Parathyroid adenoma (tissue), 2 donors: ENCODE measurements at regions not wholly inside any gene's neighbourhood (a gene's known extent, or its start where the extent isn't known, plus 50 kb on each side); places are given as distances from the start of the nearest gene placed in this dataset.

ENCODE experiments used
- H2AFZ ChIP-seq: fragments of 300-600 bp; sonication (generic); one replicate; pipeline ENCODE4 v1.7.0; 2017; ENCODE audit warnings: antibody characterized with exemption, mild to moderate bottlenecking
- H3K27ac ChIP-seq: fragments of 300-600 bp; sonication (generic); one replicate; pipeline ENCODE4 v1.7.0; 2017
- H3K27me3 ChIP-seq: fragments of 300-600 bp; sonication (generic); one replicate; pipeline ENCODE4 v1.7.0; 2017; ENCODE audit warnings: low read length; ENCODE audit not compliant: control insufficient read depth, insufficient read depth
- H3K36me3 ChIP-seq: fragments of 300-600 bp; sonication (generic); one replicate; pipeline ENCODE4 v1.7.0; 2017; ENCODE audit warnings: low read length; ENCODE audit not compliant: control insufficient read depth, insufficient read depth
- H3K4me1 ChIP-seq: fragments of 300-600 bp; sonication (generic); one replicate; pipeline ENCODE4 v1.7.0; 2017; ENCODE audit warnings: control low read depth
- H3K4me2 ChIP-seq: fragments of 300-600 bp; sonication (generic); one replicate; pipeline ENCODE4 v1.7.0; 2017; ENCODE audit warnings: low read length
- H3K4me3 ChIP-seq: fragments of 300-600 bp; sonication (generic); one replicate; pipeline ENCODE4 v1.7.0; 2017; ENCODE audit warnings: low read depth, low read length
- H3K79me2 ChIP-seq: fragments of 300-600 bp; sonication (generic); one replicate; pipeline ENCODE4 v1.7.0; 2017; ENCODE audit warnings: control low read depth
- H3K9ac ChIP-seq: fragments of 300-600 bp; sonication (generic); one replicate; pipeline ENCODE4 v1.7.0; 2017; ENCODE audit warnings: mild to moderate bottlenecking
- H3K9me3 ChIP-seq: fragments of 300-600 bp; sonication (generic); one replicate; pipeline ENCODE4 v1.7.0; 2017; ENCODE audit warnings: low read length; ENCODE audit not compliant: control insufficient read depth
- TF ChIP-seq, protein P1 (sequence below): fragments of 300-600 bp; sonication (generic); IDR thresholded peaks from one replicate; pipeline ENCODE4 v1.7.0; 2017; ENCODE audit warnings: antibody characterized with exemption, mild to moderate bottlenecking
- donor health status: primary hyperparathyroidism.

DNA sequence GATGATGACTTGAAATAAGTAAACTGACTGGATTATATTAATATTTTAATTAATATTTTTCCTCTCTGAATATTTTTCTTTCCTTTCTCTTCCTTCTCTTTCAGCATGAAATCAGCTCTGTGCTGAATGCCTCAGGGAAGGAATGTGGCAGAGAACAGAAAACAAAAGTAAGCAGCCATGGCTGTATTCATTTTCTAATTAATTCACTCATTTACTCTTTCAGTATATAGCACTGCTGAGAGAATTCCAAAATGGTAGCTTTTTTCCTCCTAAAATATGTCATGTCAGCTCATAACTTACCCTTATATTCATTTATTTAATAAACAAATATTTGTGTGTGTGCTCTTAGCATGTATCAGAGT, 522.5 kb downstream of the PTPRC start:
- no peaks in the 10 kb centered on the region for H3K4me1 ChIP-seq
- TF ChIP-seq, protein P1, sequence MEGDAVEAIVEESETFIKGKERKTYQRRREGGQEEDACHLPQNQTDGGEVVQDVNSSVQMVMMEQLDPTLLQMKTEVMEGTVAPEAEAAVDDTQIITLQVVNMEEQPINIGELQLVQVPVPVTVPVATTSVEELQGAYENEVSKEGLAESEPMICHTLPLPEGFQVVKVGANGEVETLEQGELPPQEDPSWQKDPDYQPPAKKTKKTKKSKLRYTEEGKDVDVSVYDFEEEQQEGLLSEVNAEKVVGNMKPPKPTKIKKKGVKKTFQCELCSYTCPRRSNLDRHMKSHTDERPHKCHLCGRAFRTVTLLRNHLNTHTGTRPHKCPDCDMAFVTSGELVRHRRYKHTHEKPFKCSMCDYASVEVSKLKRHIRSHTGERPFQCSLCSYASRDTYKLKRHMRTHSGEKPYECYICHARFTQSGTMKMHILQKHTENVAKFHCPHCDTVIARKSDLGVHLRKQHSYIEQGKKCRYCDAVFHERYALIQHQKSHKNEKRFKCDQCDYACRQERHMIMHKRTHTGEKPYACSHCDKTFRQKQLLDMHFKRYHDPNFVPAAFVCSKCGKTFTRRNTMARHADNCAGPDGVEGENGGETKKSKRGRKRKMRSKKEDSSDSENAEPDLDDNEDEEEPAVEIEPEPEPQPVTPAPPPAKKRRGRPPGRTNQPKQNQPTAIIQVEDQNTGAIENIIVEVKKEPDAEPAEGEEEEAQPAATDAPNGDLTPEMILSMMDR, result no peak
- no peak overlapping the region for H3K9ac ChIP-seq
- no peak overlapping the region for H3K4me3 ChIP-seq
- H2AFZ ChIP-seq, result no peak overlapping the region
- H3K27me3 ChIP-seq, result no peaks in the 10 kb centered on the region
- no peak overlapping the region for H3K27ac ChIP-seq
- H3K79me2 ChIP-seq, result no peaks in the 10 kb centered on the region
- H3K4me2 ChIP-seq, result no peak overlapping the region
- H3K9me3 ChIP-seq, result no peaks in the 10 kb centered on the region
- H3K36me3 ChIP-seq, result no peaks in the 10 kb centered on the region

DNA sequence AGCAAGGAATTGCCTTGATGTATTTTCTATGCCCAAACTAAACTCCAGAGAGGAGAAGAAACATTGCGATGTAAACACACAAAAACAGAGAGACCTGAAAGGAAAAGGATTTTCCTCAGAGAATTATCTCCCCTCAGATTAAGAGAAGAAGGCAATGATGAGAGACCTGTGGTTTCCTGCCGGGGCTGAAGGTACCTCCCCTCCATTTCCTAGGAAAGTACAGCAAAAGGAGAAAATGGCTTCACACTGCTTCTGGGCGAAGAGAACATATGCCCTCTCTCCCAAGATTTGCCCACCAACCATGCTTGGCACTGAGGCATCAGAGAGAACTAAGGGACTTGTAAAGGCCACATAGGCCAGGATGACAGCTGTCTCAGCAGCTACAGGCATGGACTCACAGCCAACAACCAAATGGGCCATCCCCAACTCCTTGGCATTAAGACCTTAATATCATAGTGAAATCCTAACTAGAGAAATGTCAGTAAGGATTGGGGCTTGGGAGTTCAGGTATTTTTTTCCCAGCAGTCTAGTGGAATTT, 523.0 kb downstream of the PTPRC start:
- TF ChIP-seq, protein P1, result no peak
- H3K79me2 ChIP-seq, result no peaks in the 10 kb centered on the region
- H3K4me3 ChIP-seq, result no peak overlapping the region
- H3K4me1 ChIP-seq, result no peaks in the 10 kb centered on the region
- H3K9ac ChIP-seq, result no peak overlapping the region
- no peak overlapping the region for H2AFZ ChIP-seq
- no peak overlapping the region for H3K27ac ChIP-seq
- no peaks in the 10 kb centered on the region for H3K27me3 ChIP-seq
- H3K4me2 ChIP-seq, result no peak overlapping the region
- H3K9me3 ChIP-seq, result no peaks in the 10 kb centered on the region
- no peaks in the 10 kb centered on the region for H3K36me3 ChIP-seq

DNA sequence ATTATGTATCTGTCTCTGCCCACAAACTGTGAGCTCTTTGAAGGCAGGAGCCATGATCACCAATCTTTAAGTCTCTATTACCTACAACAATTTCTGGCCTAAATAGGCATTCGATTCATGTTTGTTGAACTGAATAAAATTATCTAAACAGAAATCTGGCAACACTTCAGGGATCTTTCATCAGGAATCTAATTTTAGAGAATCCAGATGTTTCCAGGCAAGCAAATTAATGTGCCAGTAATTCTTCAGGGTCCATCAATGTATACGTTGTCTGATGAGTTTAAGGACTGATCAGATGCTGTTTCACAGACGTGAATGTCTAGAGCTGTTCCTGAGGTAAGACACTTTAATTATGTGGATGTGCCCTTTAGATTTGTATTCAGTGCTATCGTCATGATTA, 524.4 kb downstream of the PTPRC start:
- Histone ChIP-seq H3K4me2 (no peak overlapping the region), H2AFZ (no peak overlapping the region), H3K27me3 (no peaks in the 10 kb centered on the region), H3K27ac (no peak overlapping the region), H3K9ac (no peak overlapping the region), H3K9me3 (no peaks in the 10 kb centered on the region), H3K36me3 (no peaks in the 10 kb centered on the region), H3K79me2 (no peaks in the 10 kb centered on the region), H3K4me1 (no peaks in the 10 kb centered on the region), H3K4me3 (no peak overlapping the region)
- TF ChIP-seq, protein P1, result no peak

DNA sequence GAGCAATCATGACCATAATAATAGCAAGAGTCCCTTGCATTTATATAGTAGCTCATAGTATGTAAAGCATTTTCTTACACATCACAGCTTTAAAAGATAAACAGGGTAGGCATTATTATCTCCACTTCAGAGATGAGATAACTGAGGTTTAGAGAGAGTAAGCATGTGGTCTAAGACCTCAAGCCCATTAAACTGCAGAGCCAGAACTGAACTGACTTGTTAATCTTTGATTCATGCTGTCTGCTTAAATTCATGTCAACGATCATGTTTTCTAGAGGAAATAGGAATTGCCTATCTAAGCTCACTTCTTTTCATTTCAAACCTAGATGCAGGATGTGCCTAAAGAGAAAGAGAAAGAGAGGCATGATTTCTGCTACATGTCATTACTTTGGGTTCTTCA, 524.8 kb downstream of the PTPRC start:
- no peaks in the 10 kb centered on the region for H3K79me2 ChIP-seq
- H3K4me1 ChIP-seq, result no peaks in the 10 kb centered on the region
- H3K4me2 ChIP-seq, result no peak overlapping the region
- no peak overlapping the region for H3K4me3 ChIP-seq
- no peaks in the 10 kb centered on the region for H3K9me3 ChIP-seq
- TF ChIP-seq, protein P1, result no peak
- no peaks in the 10 kb centered on the region for H3K27me3 ChIP-seq
- no peak overlapping the region for H3K9ac ChIP-seq
- H3K27ac ChIP-seq, result no peak overlapping the region
- no peaks in the 10 kb centered on the region for H3K36me3 ChIP-seq
- no peak overlapping the region for H2AFZ ChIP-seq

DNA sequence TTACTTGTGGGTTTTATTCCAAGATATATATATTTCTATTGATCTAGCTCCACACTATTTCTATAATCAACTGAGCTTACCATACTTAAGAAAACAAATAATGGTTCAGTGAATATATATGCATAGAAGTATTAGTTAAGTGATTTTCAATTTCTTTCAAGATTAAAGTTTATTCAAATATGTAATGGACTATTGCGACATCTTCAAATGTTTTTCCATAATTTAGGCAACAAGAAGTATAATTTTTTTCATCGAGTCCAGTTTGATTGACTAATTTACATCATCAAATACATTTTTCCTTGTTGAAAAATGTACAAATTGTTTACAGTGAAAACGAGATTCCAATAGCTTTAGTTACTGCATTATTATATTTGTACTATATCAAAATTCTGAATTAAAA, 528.6 kb downstream of the PTPRC start:
- H3K4me3 ChIP-seq, result no peak overlapping the region

More for the DNA sequence above, 528.6 kb downstream of the PTPRC start:
- TF ChIP-seq, protein P1, result no peak
- Histone ChIP-seq H3K79me2 (no peaks in the 10 kb centered on the region), H3K27me3 (no peaks in the 10 kb centered on the region), H3K9ac (no peak overlapping the region), H2AFZ (no peak overlapping the region), H3K9me3 (no peaks in the 10 kb centered on the region), H3K4me2 (no peak overlapping the region), H3K4me1 (no peaks in the 10 kb centered on the region), H3K36me3 (no peaks in the 10 kb centered on the region), H3K27ac (no peak overlapping the region)
